Testis (tissue), 2 donors: ENCODE measurements at regions not wholly inside any gene's neighbourhood (a gene's known extent, or its start where the extent isn't known, plus 50 kb on each side); places are given as distances from the start of the nearest gene placed in this dataset.

Experiments used
- CTCF ChIP-seq, 3 experiments: fragments of 450-650 bp in 2 of 3; fragments of 200-600 bp in 1 of 3; sonication (generic) in 1 of 3; IDR thresholded peaks; one replicate each; pipeline ENCODE4 v1.5.1; 2016 to 2019; ENCODE audit warnings: antibody characterized with exemption in 3 of 3, mild to moderate bottlenecking in 2 of 3, moderate library complexity in 1 of 3
- POLR2A ChIP-seq: fragments of 450-650 bp; IDR thresholded peaks from one replicate; pipeline ENCODE4 v1.6.1; 2017; ENCODE audit warnings: antibody characterized with exemption, mild to moderate bottlenecking, moderate library complexity

- TF ChIP-seq POLR2A (no peak), CTCF (IDR thresholded peaks at IDR 0.05) (no peak)
Measured at GRCh38 chr6:155779456-155779855, 323.8 kb upstream of the NOX3 start.
